Panc1 (cell line): ENCODE measurements at regions not wholly inside any gene's neighbourhood (a gene's known extent, or its start where the extent isn't known, plus 50 kb on each side); places are given as distances from the start of the nearest gene placed in this dataset.

Experiments
- ATAC-seq: fragments of 200-7000 bp; cut with Tn5 transposase; 2 replicates; pipeline ENCODE4 v1.9.1; 2020; ENCODE audit warnings: mild to moderate bottlenecking, moderate library complexity
- BruUV-seq: library from RNA; stranded (reverse); fragments of 400-500 nt; replicated peaks from 2 replicates; lab custom pipeline; 2021; lab: Mats Ljungman, UMichigan
- CTCF ChIA-PET: fragments of 300-600 bp; sonication (Branson Sonifier 250); formaldehyde crosslinking; loops from one replicate; lab custom pipeline; 2022; ENCODE audit warnings: antibody characterized with exemption; lab: Charles Lee
- POLR2A ChIA-PET: fragments of 300-600 bp; sonication (Branson Sonifier 250); formaldehyde crosslinking; loops from one replicate; lab custom pipeline; 2022; ENCODE audit warnings: antibody characterized with exemption; lab: Charles Lee
- DNase-seq: peaks from one replicate; pipeline ENCODE4 v3.0.0-alpha.2; 2010; ENCODE audit warnings: low read depth, low spot score
- H3K27ac ChIP-seq: 2 replicates; pipeline ENCODE4 v1.5.1; 2011; ENCODE audit warnings: mild to moderate bottlenecking, low read length, inconsistent platforms
- H3K27me3 ChIP-seq: fragments of 200-500 bp; sonication (Bioruptor generic); 2 replicates; pipeline ENCODE4 v1.6.0; 2014; ENCODE audit warnings: low read length, inconsistent platforms; ENCODE audit not compliant: control insufficient read depth, insufficient read depth
- H3K36me3 ChIP-seq: fragments of 200-500 bp; sonication (Bioruptor generic); 2 replicates; pipeline ENCODE4 v1.5.1; 2014; ENCODE audit warnings: inconsistent platforms, mild to moderate bottlenecking, low read length, moderate library complexity; ENCODE audit not compliant: control insufficient read depth, insufficient read depth
- H3K4me1 ChIP-seq: 2 replicates; pipeline ENCODE4 v1.5.1; 2011; ENCODE audit warnings: inconsistent platforms, mild to moderate bottlenecking, low read length, moderate library complexity; ENCODE audit not compliant: control insufficient read depth, insufficient read depth
- H3K4me3 ChIP-seq, 2 experiments: 2 replicates each; pipeline ENCODE4 v1.5.1; 2011 to 2012; ENCODE audit warnings: low read depth in 2 of 2, low read length in 2 of 2, mild to moderate bottlenecking in 2 of 2, inconsistent platforms in 1 of 2, moderate library complexity in 1 of 2
- H3K9me3 ChIP-seq: fragments of 200-500 bp; sonication (Bioruptor generic); 2 replicates; pipeline ENCODE4 v1.5.1; 2014; ENCODE audit warnings: low read depth, mild to moderate bottlenecking, inconsistent platforms, low read length, moderate library complexity; ENCODE audit not compliant: control insufficient read depth, insufficient read depth
- POLR2AphosphoS5 ChIP-seq: IDR thresholded peaks from 2 replicates; pipeline ENCODE4 v1.6.1; 2012; ENCODE audit warnings: mild to moderate bottlenecking, low read depth, low read length, moderate library complexity
- SIN3A ChIP-seq: IDR thresholded peaks from 2 replicates; pipeline ENCODE4 v1.6.1; 2012; ENCODE audit warnings: low read depth, mild to moderate bottlenecking, low read length, moderate library complexity, borderline replicate concordance; ENCODE audit not compliant: insufficient read depth
- TCF7L2 ChIP-seq: IDR thresholded peaks from 2 replicates; pipeline ENCODE4 v1.6.1; 2011; ENCODE audit warnings: mild to moderate bottlenecking, low read depth, low read length, inconsistent platforms
- in situ Hi-C: cut with HindIII; loops from 2 replicates; pipeline ENCODE4 v1.10.0; 2016; ENCODE audit warnings: low sequenced_read_pairs, low pct_unique_long_range_greater_than_20kb
- intact Hi-C: fragments of 100-400 bp; cut with micrococcal nuclease; formaldehyde crosslinking; loops from one replicate; pipeline ENCODE4 v1.10.0; 2022; ENCODE audit not compliant: unreplicated experiment
- TF ChIP-seq, protein P1 (sequence below): fragments of 450-650 bp; IDR thresholded peaks from 2 replicates; pipeline ENCODE4 v1.5.1; 2017; ENCODE audit warnings: mild to moderate bottlenecking
- TF ChIP-seq, protein P2 (sequence below), 2 experiments: IDR thresholded peaks; 2 replicates each; pipeline ENCODE4 v1.6.1; 2011 to 2012; ENCODE audit warnings: low read depth in 2 of 2, control low read depth in 1 of 2, low read length in 1 of 2, mild to moderate bottlenecking in 1 of 2, moderate library complexity in 1 of 2; ENCODE audit not compliant: insufficient read depth in 1 of 2

DNA sequence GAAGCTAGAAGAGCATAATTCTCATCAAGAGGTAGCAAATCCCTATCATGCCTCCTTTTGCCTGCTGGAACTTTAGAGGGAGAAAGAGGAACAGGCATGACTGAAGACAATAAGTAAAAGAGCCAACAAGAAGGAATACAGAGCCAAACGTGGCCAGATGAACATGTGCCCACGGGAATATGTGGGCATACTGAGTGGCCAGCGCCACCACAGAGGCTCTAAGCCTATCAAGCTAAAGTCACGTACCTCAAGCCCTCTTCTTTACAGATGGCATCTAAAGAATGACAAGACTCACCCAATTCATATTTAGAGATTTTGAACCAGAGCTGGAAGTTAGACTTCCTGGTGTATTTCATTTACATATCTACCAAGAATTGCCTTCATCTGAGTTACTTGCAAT lies 59.9 kb upstream of the ITGA4 start:
- no peaks in the 10 kb centered on the region; the same call in 1 of the 2 replicates for H3K4me1 ChIP-seq
- H3K27ac ChIP-seq: no peak overlapping the region
- in situ Hi-C loops: no loop called here
- ATAC-seq (no peak), DNase-seq (no peak)
- BruUV-seq: no TSS peak
- TF ChIP-seq, protein P1, sequence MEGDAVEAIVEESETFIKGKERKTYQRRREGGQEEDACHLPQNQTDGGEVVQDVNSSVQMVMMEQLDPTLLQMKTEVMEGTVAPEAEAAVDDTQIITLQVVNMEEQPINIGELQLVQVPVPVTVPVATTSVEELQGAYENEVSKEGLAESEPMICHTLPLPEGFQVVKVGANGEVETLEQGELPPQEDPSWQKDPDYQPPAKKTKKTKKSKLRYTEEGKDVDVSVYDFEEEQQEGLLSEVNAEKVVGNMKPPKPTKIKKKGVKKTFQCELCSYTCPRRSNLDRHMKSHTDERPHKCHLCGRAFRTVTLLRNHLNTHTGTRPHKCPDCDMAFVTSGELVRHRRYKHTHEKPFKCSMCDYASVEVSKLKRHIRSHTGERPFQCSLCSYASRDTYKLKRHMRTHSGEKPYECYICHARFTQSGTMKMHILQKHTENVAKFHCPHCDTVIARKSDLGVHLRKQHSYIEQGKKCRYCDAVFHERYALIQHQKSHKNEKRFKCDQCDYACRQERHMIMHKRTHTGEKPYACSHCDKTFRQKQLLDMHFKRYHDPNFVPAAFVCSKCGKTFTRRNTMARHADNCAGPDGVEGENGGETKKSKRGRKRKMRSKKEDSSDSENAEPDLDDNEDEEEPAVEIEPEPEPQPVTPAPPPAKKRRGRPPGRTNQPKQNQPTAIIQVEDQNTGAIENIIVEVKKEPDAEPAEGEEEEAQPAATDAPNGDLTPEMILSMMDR: no peak
- TF ChIP-seq POLR2AphosphoS5: no peak
- TF ChIP-seq, protein P2, sequence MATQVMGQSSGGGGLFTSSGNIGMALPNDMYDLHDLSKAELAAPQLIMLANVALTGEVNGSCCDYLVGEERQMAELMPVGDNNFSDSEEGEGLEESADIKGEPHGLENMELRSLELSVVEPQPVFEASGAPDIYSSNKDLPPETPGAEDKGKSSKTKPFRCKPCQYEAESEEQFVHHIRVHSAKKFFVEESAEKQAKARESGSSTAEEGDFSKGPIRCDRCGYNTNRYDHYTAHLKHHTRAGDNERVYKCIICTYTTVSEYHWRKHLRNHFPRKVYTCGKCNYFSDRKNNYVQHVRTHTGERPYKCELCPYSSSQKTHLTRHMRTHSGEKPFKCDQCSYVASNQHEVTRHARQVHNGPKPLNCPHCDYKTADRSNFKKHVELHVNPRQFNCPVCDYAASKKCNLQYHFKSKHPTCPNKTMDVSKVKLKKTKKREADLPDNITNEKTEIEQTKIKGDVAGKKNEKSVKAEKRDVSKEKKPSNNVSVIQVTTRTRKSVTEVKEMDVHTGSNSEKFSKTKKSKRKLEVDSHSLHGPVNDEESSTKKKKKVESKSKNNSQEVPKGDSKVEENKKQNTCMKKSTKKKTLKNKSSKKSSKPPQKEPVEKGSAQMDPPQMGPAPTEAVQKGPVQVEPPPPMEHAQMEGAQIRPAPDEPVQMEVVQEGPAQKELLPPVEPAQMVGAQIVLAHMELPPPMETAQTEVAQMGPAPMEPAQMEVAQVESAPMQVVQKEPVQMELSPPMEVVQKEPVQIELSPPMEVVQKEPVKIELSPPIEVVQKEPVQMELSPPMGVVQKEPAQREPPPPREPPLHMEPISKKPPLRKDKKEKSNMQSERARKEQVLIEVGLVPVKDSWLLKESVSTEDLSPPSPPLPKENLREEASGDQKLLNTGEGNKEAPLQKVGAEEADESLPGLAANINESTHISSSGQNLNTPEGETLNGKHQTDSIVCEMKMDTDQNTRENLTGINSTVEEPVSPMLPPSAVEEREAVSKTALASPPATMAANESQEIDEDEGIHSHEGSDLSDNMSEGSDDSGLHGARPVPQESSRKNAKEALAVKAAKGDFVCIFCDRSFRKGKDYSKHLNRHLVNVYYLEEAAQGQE (IDR thresholded peaks at IDR 0.05; ENCODE audit: insufficient read depth in 1 of 2, low read depth in 2 of 2, low read length in 1 of 2): no peak
- TF ChIP-seq SIN3A: no peak
- no peak for TF ChIP-seq TCF7L2
- POLR2A ChIA-PET: no interaction called here
- H3K4me3 ChIP-seq: no peak overlapping the region
- intact Hi-C loops: no loop called here
- no peaks in the 10 kb centered on the region for H3K9me3 ChIP-seq
- CTCF ChIA-PET: no interaction called here
- no peaks in the 10 kb centered on the region for H3K27me3 ChIP-seq
- no peaks in the 10 kb centered on the region for H3K36me3 ChIP-seq

DNA sequence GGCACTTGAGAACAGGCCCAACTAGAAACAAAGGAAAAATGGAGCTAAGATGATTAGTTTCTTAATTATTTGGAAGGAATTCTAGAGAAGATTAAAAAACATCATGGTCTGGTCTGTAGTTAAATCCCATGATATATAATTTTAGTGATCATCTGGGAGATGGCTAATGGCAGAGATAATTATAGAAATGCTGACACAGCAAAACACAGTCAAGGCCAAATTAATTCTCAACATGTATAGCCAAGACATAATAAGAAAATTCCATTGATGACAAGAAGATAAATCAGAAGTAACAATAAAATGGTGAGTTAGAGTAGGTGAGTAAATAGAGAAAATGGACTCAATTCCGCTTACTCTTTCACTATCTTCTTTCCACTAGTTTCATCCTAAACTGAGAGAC lies 59.2 kb upstream of the ITGA4 start:
- Histone ChIP-seq H3K9me3 (no peaks in the 10 kb centered on the region), H3K4me3 (no peak overlapping the region), H3K27ac (no peak overlapping the region), H3K27me3 (no peaks in the 10 kb centered on the region), H3K36me3 (no peaks in the 10 kb centered on the region), H3K4me1 (no peaks in the 10 kb centered on the region; the same call in 1 of the 2 replicates)
- CTCF ChIA-PET: interaction anchor here (0.6 kb wide), 1 partner anchor 264 kb away, joined by 3 read pairs; no protein-coding TSS in a partner anchor
- DNase-seq (no peak), ATAC-seq (no peak)
- no TSS peak for BruUV-seq
- TF ChIP-seq, protein P2 (IDR thresholded peaks at IDR 0.05; ENCODE audit: insufficient read depth in 1 of 2, low read depth in 2 of 2, low read length in 1 of 2): no peak
- TF ChIP-seq SIN3A (no peak), TCF7L2 (no peak), POLR2AphosphoS5 (no peak)
- TF ChIP-seq, protein P1: no peak
- POLR2A ChIA-PET: no interaction called here
- in situ Hi-C loops (no loop called here), intact Hi-C loops (no loop called here)
